Activated naive CD4-positive, alpha-beta T cell treated with anti-CD3 and anti-CD28 coated beads, Interleukin-2, amount 50 U/mL, for 72 hours (primary cell): ENCODE measurements at regions not wholly inside any gene's neighbourhood (a gene's known extent, or its start where the extent isn't known, plus 50 kb on each side); places are given as distances from the start of the nearest gene placed in this dataset.

Experiments used
- ATAC-seq, 2 donors: fragments of 150-1000 bp; cut with Tn5 transposase; 2 replicates each; pipeline ENCODE4 v1.10.0; 2021; ENCODE audit warnings: mild to moderate bottlenecking in 2 of 2, moderate library complexity in 2 of 2
- DNase-seq, 2 donors: peaks; one replicate each; pipeline ENCODE4 v3.0.0; 2021 to 2022; ENCODE audit warnings: low spot score in 2 of 2
- H3K27ac Mint-ChIP-seq, 2 donors: one replicate each; pipeline ENCODE4 v1.8.0; 2022; ENCODE audit warnings: mild to moderate bottlenecking in 2 of 2, mixed read lengths in 2 of 2
- H3K36me3 Mint-ChIP-seq, 2 donors: one replicate each; pipeline ENCODE4 v1.8.0; 2022; ENCODE audit warnings: mixed read lengths in 2 of 2
- H3K9me3 Mint-ChIP-seq, 2 donors: one replicate each; pipeline ENCODE4 v1.8.0; 2022; ENCODE audit warnings: mixed read lengths in 2 of 2

DNA sequence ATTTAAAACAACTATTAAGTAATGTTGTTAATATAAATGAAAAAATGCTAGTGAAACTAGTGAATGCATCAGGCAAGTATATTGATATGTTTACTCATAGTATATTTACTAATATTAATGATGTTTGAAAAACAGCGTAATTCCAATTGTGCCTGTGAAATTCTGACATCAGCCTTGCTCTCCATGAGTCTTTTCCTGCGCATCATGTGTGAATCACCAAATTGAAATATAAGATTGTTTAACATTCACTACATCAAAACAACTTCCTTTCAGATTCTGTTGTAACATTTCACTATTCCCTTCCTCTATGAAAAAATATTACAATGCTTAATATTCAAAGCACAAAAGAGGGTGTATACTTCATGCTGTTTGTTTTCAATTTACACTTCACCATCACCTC, 1995.9 kb upstream of the SEL1L start:
- Mint-ChIP-seq H3K36me3 (no peaks in the 10 kb centered on the region), H3K27ac (no peak overlapping the region), H3K9me3 (peaks cover 17 to 25% of the 10 kb centered on the region in 2 donors)
- DNase-seq (no peak), ATAC-seq (no peak)

DNA sequence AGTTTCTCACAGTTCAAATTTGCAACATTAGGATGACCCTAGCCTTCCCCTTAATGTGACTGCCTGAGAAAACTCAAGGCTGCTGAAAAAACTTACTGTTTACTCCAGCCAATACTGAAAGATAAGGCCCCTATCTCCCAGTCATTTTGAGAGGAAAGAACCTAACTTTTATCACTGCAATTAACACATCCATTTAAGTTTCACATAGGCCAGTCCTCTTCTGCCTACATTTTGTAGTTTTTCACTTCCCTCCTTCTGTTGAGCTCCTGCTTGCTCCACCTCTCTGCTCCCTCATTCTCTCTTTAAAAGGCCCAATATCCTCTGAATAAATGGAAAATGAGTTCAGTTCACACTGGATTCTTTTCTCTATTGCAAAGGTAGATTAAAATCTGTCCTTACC, 1996.2 kb upstream of the FLRT2 start:
- H3K27ac Mint-ChIP-seq, result no peak overlapping the region
- H3K36me3 Mint-ChIP-seq, result no peaks in the 10 kb centered on the region
- ATAC-seq, result no peak
- DNase-seq, result no peak
- peaks cover 5 to 9% of the 10 kb centered on the region in 2 donors for H3K9me3 Mint-ChIP-seq

DNA sequence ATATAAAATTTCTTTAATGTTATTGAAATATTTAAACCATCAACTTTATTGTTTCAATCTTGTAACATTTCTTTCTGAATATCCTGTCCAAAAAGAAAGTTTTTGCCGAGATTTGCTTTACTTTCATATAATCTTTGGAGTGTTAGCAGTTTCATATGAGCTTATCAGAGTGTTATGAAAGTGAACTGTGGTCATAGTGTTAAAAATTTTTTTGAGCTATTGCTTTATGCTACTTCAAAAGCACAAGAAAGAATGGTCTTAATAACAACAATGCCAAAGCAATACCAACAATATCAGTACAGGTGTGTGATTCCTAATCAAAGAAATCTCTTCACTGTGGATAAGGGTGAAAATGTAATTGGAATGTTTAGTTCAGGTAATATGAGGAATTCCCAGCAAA, 1994.9 kb upstream of the FLRT2 start:
- no peak overlapping the region for H3K27ac Mint-ChIP-seq
- ATAC-seq, result no peak
- H3K36me3 Mint-ChIP-seq, result no peaks in the 10 kb centered on the region
- DNase-seq, result no peak
- peaks cover 5 to 9% of the 10 kb centered on the region in 2 donors for H3K9me3 Mint-ChIP-seq

DNA sequence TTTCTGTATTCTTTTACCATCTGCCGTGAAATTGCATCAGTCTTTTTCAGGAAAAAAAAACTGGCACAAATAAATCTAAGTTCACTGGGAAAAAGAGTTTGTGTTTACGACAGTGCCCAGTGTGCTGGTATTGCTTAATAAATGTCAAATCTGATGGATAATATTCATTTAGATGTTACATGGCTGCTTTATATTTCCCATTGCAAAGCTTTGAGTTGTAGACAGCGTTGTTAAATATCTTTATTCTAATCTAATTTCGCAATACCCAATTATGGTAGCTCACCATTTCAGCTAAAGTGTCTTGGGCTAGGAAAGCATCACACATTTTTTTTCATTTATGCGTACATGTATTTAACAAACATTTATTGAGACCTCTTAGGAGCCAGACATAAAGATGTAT, 1994.5 kb upstream of the FLRT2 start:
- no peak for ATAC-seq

DNA sequence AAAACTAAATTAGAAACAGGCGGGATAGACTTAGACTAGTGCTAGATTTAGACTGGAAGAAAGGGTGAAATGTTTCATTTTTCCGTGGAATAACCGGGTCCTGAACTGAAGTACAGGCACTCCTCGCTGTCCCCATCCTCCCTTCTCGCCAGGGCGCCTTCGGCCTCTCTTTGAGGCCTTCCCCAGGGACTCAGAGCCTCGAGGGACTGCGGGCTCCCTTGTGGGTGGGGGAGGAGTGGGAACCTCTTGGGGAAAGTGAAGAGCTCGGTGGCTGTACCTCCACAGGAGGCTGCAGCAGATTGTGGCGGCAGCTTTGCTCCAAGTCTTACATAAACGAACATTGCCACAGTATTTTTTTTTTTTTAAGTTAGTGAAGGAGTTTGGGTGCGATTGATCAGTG, 1988.8 kb upstream of the FLRT2 start:
- ATAC-seq, result no peak
- Mint-ChIP-seq H3K9me3 (peaks cover 5 to 7% of the 10 kb centered on the region in 2 donors), H3K36me3 (peaks cover 0 to 5% of the 10 kb centered on the region in 2 donors), H3K27ac (no peak overlapping the region)
- DNase-seq, result no peak

More for the DNA sequence above, 1994.5 kb upstream of the FLRT2 start:
- Mint-ChIP-seq H3K27ac (no peak overlapping the region), H3K9me3 (peaks cover 5 to 9% of the 10 kb centered on the region in 2 donors), H3K36me3 (no peaks in the 10 kb centered on the region)
- DNase-seq, result no peak

DNA sequence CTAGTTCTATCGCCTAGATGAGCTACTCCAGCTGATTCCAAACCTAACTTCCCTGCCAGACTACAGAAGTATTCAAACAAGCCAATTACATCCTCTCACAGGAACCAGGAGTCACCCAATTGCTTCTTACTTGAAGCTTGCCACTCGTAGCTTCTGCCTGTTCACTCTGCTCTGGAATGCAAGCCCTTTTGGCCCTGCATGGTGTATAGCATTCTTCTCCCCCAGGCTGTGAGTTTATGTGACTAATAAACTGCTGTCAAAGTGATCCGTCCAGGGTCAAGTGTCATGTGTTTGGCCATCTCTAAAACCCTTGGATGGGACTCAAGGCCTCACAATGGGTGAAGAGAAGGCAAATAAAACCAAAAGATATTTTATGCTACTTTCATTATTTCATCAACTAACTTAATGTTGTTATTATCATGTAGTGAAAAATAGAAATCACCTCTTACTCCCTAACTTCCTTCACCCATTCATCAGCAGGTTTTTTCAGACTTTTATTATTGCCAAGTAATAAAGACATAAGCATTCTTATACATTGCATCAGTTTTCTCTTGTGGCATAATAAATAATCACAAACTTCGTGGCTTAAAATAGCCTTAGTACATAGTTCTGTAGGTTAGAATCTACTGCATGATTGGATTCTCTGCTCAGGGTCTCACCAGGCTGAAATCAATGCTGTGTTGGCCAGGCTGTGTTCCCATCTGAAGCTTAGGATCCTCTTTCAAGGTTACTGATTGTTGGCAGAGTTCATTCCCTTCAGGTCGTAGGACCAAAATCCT, 1981.7 kb upstream of the FLRT2 start:
- Mint-ChIP-seq H3K36me3 (peaks cover 0 to 5% of the 10 kb centered on the region in 2 donors), H3K9me3 (peaks cover 10 to 17% of the 10 kb centered on the region in 2 donors), H3K27ac (no peak overlapping the region)
- DNase-seq (no peak), ATAC-seq (no peak)

DNA sequence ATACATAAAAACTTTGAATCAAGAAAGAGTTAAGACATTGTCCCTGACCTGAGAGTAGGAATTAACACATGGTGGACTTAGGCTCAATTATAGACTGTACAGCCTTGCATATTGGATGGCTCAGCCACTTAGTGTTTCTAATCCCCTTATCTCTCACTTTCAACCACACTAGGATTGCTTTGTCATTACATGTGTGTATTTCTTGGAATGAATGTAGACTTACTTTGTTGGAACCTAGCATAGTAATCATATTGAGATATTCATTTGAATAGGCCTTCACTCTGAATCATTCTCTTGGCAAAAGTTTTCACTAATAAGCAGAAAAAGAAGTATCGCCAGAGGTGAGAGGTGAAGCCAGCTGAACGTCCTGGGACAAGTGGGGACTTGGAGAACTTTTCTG, 1973.9 kb upstream of the FLRT2 start:
- no peak overlapping the region for H3K27ac Mint-ChIP-seq
- ATAC-seq (peak in 1 of 2 donors; percentile 53), DNase-seq (no peak)
- H3K36me3 Mint-ChIP-seq, result no peaks in the 10 kb centered on the region
- peaks cover 8 to 24% of the 10 kb centered on the region in 2 donors for H3K9me3 Mint-ChIP-seq

DNA sequence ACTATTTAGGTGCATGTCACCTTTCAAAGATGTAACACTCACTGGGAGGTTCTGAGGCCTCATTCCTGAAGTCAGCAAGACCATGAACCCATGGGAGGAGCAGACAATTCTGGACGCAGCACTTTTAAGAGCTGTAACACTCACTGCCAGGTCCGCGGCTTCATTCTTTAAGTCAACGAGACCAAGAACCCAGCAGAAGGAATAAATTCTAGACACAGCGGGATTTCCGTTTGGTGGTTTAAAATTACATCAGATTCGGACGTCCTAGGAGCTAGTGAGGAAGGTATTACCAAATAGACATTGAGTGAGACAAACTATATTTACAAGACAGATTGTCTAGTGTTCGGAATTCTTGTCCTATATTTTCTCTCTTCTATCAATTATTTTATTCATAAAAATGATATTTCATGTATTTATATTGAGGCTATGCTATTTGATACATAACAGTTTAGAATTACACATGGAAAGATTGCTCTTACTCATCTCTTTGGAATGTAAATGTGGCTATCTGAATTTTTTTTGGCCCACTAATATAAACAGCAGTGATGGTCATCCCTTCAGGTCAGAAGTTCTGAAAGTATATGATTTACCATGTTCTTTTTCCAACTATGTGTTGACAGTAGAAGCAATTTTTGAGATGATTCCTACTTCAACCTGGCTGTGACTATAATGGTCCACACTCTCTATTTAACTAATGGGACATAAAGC, 1973.0 kb upstream of the FLRT2 start:
- H3K27ac Mint-ChIP-seq, result no peak overlapping the region
- DNase-seq (no peak), ATAC-seq (no peak)
- H3K36me3 Mint-ChIP-seq, result no peaks in the 10 kb centered on the region
- peaks cover 8 to 24% of the 10 kb centered on the region in 2 donors for H3K9me3 Mint-ChIP-seq

DNA sequence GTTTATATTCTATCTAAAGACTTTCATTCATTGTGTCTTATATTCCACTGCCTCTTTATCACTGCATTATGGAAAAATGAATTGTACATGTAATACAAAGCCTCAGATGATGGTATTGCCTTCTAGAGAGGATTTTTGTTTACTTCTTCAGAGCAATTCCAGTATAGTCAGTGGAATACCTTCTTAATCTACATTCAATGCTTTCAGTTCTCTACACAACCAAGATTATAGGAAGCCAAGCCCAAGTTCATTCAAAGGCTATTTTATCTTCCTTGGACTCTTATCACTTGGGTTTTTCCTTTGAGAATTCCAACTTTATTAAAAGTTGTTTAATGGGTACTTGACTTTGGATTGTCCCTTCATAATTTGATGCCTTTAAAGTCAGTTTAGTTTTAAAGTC, 1971.0 kb upstream of the FLRT2 start:
- H3K36me3 Mint-ChIP-seq, result no peaks in the 10 kb centered on the region
- H3K9me3 Mint-ChIP-seq, result peaks cover 8 to 24% of the 10 kb centered on the region in 2 donors
- no peak for DNase-seq
- ATAC-seq, result no peak
- H3K27ac Mint-ChIP-seq, result no peak overlapping the region

DNA sequence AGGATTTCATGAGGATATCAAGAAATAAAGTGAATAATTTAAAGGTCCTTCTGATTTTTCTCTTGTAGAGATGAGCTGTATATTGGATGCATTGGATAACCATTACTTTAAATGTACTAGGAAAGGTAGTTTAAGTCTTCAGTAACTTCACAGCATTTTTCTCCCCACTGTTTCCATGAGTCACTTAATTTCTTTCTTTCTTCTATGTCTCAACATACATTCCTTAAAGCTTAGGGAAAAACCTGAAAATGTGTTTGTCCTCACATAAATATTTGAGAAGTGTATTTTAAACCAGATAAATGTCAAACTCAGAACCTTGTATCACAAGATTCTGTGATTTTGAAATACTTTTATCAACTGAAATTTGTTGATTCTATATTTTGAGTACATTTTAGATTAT, 1970.2 kb upstream of the FLRT2 start:
- ATAC-seq (no peak), DNase-seq (no peak)
- H3K36me3 Mint-ChIP-seq, result peaks cover 0 to 5% of the 10 kb centered on the region in 2 donors
- no peak overlapping the region for H3K27ac Mint-ChIP-seq
- H3K9me3 Mint-ChIP-seq, result peaks cover 11 to 25% of the 10 kb centered on the region in 2 donors

DNA sequence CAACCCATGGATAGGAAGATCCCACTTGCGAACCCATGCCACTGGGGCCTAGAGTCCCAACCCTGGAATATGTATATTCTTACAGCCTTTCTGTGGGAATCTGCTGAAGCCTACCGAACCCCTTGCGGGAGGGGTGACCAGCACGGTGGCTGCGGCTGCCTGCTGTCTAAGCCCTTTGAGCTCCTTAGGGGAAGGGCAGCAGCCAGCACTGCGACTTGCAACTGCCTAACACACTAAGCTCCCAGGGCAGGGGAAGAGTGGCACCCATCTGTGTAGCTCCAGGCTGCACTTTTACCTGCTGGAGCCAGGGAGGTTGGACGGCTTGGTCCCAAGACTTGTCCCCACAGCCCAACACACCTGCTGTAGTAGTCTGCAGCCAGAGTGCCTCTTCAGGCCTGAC, 1968.7 kb upstream of the FLRT2 start:
- Mint-ChIP-seq H3K36me3 (peaks cover 0 to 6% of the 10 kb centered on the region in 2 donors), H3K27ac (no peak overlapping the region), H3K9me3 (peaks cover 12 to 26% of the 10 kb centered on the region in 2 donors)
- DNase-seq (no peak), ATAC-seq (no peak)

DNA sequence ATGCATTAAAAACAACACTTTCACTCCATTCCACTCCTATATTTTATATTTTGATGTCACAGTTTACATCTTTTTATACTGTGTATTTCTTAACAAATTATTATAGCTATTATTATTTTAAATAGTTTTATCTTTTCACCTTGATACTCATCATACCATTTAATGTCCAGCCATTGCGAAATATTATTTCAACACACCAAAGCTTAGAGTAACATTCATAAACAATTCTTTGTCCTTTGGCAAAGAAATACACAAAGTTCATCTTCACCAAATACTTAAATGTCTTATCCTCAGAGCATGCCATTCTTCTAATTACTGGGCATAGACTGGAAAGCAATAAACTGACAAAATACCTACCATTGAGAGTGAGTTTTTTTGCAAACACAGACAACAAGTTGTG, 1963.4 kb upstream of the FLRT2 start:
- H3K27ac Mint-ChIP-seq, result no peak overlapping the region
- peaks cover 0 to 6% of the 10 kb centered on the region in 2 donors for H3K36me3 Mint-ChIP-seq
- peaks cover 7 to 15% of the 10 kb centered on the region in 2 donors for H3K9me3 Mint-ChIP-seq
- DNase-seq, result no peak
- ATAC-seq, result no peak

DNA sequence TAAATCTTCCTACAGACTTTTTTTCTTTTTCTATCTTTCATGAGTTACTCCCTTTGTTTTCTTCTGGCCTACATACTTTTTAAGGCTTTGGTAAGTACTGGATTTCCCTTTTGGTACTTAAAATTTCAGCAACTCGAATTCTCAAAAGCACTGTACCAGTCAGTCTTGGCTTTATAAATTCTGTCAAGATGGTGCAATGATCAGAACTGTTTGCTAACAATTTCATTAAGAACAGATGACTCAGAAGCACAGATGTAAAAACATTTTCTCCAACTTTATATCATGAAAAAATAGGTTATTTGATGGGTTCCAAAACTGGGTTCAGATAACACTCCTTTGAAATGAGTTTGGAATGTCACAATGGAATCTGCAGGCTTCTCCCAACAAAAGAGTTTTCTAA, 1961.8 kb upstream of the FLRT2 start:
- H3K9me3 Mint-ChIP-seq, result peaks cover 7 to 15% of the 10 kb centered on the region in 2 donors
- peaks cover 0 to 6% of the 10 kb centered on the region in 2 donors for H3K36me3 Mint-ChIP-seq
- no peak overlapping the region for H3K27ac Mint-ChIP-seq
- no peak for ATAC-seq
- no peak for DNase-seq

DNA sequence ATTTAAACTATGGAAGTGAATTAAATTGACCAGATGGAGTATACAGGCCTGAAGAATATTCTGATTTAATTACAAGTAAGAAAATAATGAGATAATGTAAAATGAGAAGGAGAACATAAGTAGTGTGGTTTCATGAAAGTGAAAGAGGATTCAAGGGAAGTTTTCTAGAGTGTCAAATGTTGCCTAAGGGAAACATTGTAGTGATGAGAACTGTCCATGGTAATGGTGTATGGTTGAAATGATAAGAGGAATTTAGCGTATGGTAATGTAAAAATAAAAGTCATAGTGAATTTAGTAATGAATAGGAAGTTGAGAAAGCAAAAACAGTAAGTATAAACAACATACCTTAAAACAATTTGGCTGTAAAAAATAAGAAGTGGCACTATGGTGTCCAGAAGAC, 1954.6 kb upstream of the FLRT2 start:
- DNase-seq, result no peak
- H3K27ac Mint-ChIP-seq, result no peak overlapping the region
- ATAC-seq, result no peak
- peaks cover 19 to 26% of the 10 kb centered on the region in 2 donors for H3K9me3 Mint-ChIP-seq
- peaks cover 0 to 9% of the 10 kb centered on the region in 2 donors for H3K36me3 Mint-ChIP-seq

DNA sequence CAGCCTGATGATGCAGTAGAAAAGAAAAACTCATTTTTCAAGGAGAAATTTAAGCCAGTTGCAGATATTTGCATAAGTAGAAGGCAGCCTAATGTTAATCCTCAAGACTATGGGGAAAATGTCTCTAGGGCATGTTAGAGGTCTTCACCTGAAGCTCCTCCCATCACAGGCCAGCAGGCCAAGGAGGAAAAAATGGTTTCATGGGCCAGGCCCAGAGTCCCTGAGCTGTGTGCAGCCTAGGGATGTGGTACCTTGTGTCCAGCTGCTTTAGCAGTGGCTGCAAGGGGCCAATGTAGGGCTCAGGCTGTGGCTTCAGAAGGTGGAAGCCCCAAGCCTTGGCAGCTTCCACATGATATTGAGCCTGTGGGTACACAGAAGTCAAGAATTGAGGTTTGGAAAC, 1946.7 kb upstream of the FLRT2 start:
- no peak overlapping the region for H3K27ac Mint-ChIP-seq
- peaks cover 0 to 9% of the 10 kb centered on the region in 2 donors for H3K36me3 Mint-ChIP-seq
- peaks cover 8 to 15% of the 10 kb centered on the region in 2 donors for H3K9me3 Mint-ChIP-seq
- no peak for ATAC-seq
- DNase-seq, result no peak

DNA sequence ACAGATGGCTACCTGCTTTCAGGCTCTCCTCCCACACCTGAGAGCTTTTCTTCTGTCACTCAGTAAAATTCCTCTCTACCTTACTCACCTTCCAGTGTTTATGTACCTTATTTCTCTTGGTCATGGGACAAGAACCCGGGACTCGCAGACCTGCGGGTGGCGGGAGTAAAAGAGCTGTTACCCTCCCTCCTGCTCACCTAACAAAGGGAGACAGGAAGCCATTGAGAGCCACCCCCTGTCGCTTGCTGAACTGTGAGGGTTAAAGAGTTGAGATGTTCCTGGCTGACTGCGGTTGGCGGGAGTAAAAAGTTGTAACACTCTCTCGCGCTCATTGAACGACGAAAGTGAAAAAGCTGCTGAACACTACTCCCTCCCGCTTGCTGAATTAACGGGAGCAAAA, 1935.1 kb upstream of the FLRT2 start:
- Mint-ChIP-seq H3K27ac (no peak overlapping the region), H3K9me3 (peaks cover 17 to 24% of the 10 kb centered on the region in 2 donors), H3K36me3 (no peaks in the 10 kb centered on the region)
- DNase-seq (no peak), ATAC-seq (no peak)

DNA sequence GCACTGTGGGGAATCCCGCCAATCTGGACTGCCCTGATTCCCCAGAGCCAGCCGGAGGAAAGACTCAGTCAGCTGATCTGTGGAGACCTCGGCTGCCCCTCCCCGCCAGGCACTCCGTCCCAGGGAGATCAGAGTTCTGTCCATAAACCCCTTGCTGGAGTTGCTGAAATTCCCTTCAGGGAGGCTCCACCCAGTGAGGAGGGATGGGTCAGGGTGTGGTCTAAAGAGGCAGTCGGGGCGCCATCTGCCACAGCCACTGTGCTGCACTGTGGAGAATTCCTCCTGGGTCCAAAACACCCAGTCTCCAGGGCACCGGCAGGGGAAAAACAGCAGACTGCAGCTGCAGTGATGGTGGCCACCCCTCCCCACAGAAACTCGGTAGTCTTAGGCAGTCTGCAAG, 1922.3 kb upstream of the FLRT2 start:
- Mint-ChIP-seq H3K36me3 (peaks cover 0 to 12% of the 10 kb centered on the region in 2 donors), H3K27ac (no peak overlapping the region), H3K9me3 (peaks cover 32 to 34% of the 10 kb centered on the region in 2 donors)
- DNase-seq, result no peak
- no peak for ATAC-seq

DNA sequence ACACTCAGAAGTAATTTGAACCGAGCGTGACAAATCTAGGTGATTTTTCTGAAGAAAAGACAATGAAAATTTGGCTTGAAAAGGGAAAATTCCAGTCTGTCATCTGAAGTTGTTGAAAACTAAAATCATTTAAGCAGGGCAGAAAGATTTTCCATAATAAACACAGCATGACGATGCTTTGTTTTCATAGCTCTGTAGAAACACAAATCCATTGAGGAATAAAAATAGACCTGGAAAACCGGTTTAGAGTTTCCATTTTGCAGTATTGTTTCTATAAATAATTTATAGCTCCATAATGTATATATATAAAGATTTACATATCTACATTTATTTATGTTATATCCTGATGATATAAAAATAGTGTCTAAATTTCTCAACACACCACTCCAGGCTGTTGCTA, 1918.5 kb upstream of the FLRT2 start:
- no peak for DNase-seq
- no peak for ATAC-seq
- H3K27ac Mint-ChIP-seq, result no peak overlapping the region
- peaks cover 13 to 15% of the 10 kb centered on the region in 2 donors for H3K9me3 Mint-ChIP-seq
- peaks cover 0 to 11% of the 10 kb centered on the region in 2 donors for H3K36me3 Mint-ChIP-seq
